Posterior vena cava (tissue), 2 donors: ENCODE measurements at regions not wholly inside any gene's neighbourhood (a gene's known extent, or its start where the extent isn't known, plus 50 kb on each side); places are given as distances from the start of the nearest gene placed in this dataset.
"Not testable (repeated sequence)": the region's sequence is repeated elsewhere in the genome, so short reads cannot be mapped to it uniquely, and the experiment has no call there.

ENCODE experiments used
- DNase-seq: peaks from one replicate; pipeline ENCODE4 v3.0.0-alpha.2; 2020; ENCODE audit warnings: low spot score
- intact Hi-C, 2 donors: fragments of 100-400 bp; cut with DNase I; formaldehyde crosslinking; loops; one replicate each; pipeline versions ENCODE4 v1.14.1 to v1.14.2; 2022 to 2023
- donor health status: DM: yes; HTN: yes; CAD: no.
- donor health status: DM: yes; HTN: yes; CAD: no.

DNA sequence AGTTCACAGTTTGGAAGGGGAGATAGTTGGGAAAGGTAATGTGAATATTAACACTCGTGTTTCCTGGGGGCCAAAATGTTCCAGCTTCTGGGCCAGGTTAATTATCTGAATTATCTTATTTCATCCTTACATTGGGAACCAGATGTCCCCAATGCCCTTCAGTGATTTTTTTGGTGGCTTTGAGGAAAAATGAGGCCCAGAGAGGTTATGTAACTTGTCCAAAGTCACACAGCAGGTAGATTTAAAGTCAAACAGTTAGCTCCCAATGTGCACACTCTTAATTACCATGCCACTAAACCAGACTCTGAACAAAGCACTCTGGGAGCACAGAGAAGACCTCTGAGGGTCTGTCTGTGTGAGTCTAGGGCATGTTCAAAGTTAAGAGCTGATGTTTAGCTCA, 259.9 kb upstream of the PLGLB2 start:
- DNase-seq, intact Hi-C loops: not testable (repeated sequence)

DNA sequence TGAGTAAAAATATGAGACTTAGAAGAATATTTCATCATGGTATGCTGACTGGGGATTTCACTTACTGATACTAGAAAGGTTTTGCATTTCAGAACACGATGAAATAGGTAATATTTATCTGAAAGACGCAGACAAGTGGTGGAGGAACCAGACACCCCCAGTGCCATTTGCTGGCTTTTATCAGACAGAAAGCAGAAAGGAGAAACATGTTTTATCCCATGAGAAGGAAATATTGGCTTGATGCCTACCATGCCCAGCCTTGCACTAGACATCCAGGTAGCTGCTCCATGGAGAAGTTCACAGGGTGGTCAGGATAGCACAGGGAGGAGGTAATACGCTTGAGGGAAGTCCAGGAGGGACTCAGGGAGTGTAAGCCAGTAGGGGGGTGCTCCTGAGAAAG, 258.9 kb upstream of the PLGLB2 start:
- intact Hi-C loops, DNase-seq: not testable (repeated sequence)

DNA sequence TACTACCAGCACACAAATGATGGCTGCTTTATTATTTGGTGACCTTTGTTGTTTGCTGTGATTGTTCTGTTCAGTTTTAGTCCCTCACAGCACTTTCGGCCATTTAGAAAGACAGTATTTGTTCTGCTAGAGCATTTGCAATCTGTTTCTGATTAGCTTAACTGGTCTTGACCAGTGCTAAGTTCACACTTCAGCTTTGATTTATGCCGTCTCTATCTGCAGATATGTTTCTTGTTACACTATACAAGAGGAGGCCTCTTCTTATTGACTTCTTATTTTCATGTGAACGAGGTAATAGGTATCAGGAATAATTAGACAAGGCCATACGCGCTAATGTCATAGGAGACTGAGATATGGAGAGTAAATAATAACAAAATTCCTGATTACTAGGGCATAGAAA, 253.0 kb upstream of the PLGLB2 start:
- intact Hi-C loops, DNase-seq: not testable (repeated sequence)

DNA sequence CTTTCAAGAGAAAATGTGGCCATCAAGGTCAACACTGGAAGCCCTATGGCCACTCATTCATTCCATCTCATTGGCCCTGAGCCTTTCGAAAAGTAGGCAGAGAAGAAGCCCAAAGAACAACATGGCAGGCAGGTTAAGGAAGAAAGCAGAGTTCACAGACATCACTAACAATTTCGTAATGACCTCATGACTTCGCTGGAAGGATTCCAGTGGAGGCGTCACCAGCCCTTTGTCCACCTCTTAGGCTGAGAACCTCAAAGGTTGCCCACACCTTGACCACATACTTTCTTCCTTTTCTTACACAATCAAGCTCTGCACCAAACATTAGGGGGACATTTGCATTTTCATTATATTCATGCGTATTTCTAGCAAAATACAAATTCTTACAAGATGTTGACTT, 252.4 kb upstream of the PLGLB2 start:
- intact Hi-C loops: not testable (repeated sequence)

DNA sequence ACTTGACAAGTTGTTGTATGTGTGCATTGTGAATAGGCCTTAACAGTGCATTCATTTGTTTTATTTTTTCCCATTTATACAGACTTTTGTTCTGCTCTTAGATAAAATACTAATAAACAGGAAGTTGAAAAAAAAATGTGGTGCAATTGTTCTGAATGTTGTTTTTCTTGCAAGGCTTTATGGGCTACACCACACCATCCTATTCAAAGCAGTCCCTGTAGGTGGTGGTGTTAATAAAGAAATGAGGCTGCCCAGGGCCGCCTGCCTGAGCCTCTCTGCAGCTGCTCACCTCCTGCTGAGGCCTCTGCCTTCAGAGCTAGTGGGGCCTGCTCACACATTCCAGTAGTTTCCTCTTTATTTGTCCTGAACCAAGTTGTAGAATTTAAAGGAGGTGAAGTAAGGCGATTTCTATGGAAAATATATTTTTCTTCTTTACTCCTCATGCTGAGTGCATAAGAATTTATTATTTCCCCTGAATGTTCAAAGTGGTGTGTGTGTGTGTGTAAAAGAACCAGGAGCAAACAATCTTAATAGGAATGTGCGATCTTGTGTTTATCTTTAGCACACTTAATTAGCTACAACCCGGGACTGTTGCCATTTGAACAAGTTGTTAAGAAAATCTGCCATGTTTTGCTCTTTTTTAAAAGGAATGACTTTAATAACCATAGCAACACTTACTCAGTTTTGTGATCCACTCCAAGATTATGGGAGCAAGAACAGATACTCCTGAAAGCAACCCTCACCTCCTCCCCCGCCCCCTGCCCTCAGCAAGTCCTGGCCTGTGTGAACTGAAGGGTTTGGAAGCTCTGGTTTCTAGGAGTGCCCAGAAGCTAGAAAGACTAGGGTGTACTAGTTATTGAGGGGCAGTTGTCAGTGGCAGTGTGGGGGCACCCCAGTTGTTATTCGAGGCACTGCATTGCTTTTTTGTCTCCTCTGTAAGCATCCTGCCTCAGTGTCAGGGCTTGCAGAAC, 251.6 kb upstream of the PLGLB2 start:
- DNase-seq, intact Hi-C loops: not testable (repeated sequence)

More for the DNA sequence above, 252.4 kb upstream of the PLGLB2 start:
- DNase-seq: not testable (repeated sequence)

DNA sequence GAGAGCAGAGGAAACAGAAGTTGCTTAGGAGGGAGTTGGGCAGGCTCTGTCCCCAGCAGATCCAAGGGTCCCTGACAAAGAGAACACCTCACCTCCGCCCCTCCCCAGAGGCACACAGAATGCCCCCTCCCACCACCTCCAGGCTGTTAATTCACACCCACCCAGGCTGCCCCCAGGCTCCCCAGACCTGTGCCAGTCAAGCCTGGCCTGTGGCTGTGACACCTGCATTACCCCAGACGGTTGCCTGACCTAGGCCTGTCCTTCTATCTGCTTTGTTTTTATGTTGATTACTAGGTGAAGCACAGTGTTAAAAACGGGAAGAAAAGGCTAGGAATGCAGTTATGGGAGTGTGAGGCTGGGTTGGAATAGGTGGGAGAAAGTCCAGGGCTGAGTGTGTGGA, 250.8 kb upstream of the PLGLB2 start:
- intact Hi-C loops, DNase-seq: not testable (repeated sequence)

DNA sequence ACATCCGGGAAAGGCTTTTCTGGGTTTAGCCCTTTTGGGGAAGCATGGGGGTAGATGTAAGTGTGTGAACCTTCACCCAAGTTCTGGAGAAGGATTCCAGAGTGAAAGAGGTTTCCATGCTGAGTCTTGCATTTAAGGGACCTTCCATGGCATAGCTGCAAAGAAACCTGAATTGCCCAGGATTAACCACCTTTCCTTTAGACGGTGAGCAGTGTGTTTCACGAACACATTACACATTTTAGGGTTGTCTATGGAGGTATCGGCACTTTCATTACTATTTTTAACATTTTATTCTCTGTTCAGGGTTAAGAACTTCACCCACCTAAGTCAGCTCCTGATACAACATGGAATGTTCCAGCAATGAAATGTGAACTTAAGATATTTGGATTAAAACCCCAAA, 250.2 kb upstream of the PLGLB2 start:
- intact Hi-C loops, DNase-seq: not testable (repeated sequence)

DNA sequence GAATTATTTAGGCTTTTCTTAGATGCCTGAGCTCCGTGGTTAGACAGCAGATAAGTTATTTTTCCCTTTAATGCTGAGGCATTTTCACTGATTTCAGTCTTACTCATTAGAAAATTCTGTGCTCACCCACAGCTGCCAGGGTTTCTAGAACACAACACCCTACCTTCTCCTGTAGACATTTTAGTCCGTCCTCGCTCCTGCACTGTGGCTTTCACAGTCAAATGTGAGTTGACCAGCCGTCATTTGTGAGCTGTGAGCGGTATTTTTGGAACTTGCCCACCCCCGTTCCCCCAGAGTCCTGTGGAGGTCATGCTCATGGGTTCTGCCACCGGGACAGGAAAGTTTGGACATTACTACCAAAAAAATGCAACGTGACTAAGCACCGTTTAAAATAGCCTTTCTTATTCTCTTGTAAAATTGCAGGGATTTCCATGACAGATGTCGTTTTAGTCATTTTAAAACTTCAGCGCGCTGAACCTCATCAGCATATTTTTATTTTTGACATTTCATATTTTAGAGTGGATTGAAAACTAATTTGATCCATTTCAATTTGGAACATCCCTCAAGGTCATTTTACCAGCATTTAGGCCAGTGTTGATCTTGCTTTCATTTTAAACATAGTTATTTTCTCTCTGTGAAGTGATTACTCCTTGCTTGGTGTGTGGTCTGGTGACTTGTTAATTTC, 249.6 kb upstream of the PLGLB2 start:
- intact Hi-C loops, DNase-seq: not testable (repeated sequence)

DNA sequence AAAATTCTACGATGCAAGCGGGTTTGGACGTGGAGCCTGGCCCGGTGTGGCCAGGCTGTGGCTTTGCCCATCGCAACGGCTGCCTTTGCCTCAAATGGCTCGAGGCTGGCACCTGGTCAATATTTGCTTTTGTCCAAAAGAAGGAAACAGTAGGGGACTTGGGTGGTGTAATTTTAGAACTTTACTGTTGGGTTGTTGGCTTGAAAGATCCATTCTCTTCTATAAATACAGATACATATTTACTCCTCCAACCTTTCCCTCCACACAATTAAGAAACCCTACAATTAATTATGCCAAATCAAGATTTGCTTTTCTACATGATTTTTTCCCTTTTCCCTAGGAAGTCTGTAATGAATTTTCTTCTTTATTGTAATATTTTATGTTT, 249.0 kb upstream of the PLGLB2 start:
- intact Hi-C loops, DNase-seq: not testable (repeated sequence)

DNA sequence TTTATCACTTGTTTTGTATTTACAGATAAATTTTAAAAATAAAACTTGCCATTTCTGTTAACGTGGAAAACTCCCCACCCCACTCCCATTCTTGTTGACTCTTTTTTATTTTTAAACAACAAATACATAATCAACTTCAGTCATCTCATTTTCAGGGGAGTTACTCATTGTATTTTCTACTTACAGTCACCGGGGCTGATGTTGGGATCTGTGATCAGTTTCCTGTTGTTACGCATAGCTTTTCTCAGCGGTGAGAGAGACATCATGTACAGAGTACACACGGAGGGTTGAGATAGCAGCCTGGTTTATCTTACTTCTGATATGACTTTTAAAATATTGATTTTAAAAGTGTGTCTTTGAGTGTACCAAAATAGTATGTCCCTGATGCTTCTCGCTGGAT, 248.0 kb upstream of the PLGLB2 start:
- DNase-seq, intact Hi-C loops: not testable (repeated sequence)

DNA sequence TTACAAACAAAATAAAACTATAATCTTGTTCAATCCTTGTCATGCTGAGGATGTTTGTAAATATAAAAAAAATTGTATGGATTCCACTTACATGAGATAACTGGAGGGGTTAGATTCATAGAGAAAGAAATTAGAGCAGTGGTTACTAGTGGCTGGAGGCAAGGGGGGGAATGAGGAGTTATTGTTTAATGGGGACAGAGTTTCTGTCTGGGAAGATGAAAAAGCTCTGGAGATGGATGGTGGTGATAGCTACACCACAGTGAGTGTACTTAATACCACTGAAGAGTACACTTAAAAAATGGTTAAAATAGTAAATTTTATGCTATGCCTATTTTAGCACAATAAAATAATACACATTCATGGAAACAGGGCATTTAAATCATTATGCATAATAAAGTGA, 247.5 kb upstream of the PLGLB2 start:
- intact Hi-C loops, DNase-seq: not testable (repeated sequence)

DNA sequence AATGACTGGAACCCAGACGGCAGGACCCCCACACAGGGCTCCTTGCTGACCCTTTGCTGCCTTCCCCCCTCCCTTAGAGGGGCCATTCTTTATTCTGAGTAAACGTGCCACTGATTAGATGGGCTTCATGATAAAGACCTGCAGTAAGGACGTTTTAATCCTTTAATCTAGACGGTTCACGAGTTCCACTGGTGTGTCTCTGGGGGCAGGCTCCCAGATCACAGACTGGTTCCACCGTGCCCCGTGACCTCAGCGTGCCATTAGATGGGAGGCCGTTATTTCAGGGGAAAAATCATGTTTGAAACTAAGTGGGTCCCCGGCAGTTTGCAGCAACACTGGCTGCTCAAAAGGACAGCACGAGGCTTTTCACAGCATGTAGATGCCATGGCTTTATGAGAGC, 246.9 kb upstream of the PLGLB2 start:
- DNase-seq, intact Hi-C loops: not testable (repeated sequence)

DNA sequence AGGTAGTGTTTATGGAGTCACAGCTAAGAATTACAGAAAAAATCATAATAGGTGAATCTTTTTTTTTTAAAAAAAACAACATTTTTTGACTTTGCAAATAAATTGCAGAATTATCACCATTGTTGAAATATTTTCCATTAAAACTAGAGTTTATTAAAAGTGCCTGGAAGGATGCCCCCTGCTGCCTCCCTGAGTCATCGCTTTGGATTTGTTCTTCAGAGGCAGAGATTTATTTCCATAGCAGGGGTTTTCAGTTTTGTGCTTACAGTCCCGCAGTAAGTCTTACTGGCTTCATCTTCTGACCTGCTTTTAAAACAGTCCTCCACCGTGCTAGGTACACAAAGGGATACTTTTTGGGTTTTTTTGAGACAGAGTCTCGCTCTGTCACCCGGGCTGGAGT, 244.9 kb upstream of the PLGLB2 start:
- DNase-seq, intact Hi-C loops: not testable (repeated sequence)

DNA sequence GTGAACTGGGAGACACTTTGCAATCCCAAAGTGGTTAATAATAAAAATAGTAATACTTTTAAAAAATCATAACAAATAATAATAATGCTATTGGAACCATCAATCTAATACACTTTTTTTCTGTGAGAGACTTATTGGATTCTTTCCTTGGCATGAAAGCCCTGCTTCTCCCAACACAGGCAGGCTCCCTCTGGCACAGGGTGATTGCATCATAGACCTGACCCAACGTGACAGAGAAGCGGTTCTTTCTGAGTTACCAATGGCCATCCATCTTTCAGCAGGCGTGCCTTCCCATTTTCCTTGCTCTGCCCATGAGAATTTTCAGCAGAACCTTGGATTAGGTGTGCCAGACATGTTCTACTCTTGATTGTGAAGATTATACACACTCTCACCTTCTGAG, 242.6 kb upstream of the PLGLB2 start:
- intact Hi-C loops, DNase-seq: not testable (repeated sequence)

DNA sequence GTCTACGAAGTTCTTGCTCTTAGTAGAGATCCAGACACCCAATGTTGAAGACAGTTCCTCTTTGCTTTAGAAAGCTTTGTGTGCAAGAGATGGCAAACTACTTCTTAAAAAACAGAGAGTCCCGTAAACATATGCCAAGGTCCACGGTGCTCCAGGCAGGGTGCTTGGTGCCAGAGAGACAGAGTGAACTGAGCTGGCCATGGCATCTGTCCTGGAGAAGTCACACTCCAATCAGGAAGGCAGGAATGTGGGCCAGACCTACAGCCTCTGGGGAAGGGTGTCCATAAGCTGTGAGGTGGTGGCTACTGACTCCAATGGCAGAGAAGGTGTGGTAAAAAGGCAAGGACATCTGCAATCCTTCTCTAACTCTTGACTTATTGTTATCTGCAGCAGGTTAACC, 242.0 kb upstream of the PLGLB2 start:
- DNase-seq, intact Hi-C loops: not testable (repeated sequence)

DNA sequence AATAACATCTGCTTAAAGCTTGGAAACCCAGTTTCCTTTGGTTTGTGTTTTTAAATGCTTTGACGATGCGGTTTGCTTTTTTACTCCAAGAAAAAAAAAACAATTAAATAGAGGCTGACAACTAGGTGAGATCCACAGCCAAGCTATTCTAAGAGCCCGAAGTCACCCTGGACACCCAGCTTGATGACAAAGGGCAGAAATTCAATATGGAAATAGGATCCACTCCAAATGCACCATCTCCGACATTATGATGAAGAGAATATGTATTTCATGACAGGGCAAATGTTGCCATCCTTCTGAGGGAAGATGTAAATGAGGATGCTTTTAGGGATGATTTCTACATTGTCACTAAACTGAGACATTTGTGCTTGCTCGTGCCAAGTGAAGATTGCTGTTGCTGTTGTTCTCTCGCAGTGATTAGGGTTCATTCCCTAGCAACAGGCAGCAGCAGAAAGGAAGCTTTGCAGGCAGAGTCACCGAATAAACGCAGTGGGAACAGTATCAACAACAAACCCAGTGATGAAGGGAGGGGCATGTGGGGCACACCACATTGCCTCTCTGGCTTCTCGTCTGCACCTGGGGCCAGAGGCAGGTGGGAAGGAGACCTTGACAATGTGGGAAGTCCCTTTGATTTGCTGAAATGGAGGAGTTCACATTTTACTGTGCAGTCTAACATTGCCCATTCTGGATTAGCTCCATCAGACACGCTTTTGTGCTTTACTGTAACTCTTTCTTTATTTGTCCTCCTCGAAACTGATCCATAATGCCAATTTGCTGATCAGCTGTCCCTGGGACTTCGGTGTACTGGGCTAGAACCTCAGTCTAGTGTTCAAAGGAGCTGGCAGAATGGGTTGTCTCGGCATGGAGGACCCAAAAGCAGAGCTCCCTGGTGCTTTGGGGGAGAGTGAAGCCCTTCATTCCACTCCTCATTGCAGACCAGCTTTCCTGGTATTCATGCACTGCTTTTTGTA, 240.2 kb upstream of the PLGLB2 start:
- DNase-seq, intact Hi-C loops: not testable (repeated sequence)

DNA sequence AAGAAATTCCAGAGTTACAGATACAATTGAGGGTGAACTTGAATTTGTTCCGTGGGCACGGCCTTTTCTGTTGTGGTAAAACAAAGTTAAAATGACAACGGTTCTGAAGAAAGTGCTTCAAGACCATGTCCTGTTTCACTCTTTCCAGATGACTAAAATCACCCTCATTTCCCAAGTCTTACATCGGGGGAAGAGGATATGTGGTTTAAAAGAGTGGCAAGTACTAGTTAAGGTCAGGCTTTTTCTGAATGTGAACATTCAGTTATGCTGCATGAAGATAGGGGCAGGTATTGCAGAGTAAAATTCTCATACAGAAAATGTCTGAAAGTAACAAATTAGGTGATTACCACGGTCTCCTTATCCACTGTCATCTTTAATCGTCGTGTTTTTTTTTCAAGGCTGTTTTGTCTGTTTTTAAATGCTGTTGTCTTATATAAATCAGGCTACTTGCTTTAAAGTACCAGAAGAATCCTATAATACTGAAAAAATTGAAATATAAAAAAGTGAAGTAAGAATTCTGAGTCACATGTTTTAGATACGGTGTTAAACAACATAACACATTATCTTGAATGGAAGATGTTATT, 236.6 kb upstream of the PLGLB2 start:
- DNase-seq, intact Hi-C loops: not testable (repeated sequence)

DNA sequence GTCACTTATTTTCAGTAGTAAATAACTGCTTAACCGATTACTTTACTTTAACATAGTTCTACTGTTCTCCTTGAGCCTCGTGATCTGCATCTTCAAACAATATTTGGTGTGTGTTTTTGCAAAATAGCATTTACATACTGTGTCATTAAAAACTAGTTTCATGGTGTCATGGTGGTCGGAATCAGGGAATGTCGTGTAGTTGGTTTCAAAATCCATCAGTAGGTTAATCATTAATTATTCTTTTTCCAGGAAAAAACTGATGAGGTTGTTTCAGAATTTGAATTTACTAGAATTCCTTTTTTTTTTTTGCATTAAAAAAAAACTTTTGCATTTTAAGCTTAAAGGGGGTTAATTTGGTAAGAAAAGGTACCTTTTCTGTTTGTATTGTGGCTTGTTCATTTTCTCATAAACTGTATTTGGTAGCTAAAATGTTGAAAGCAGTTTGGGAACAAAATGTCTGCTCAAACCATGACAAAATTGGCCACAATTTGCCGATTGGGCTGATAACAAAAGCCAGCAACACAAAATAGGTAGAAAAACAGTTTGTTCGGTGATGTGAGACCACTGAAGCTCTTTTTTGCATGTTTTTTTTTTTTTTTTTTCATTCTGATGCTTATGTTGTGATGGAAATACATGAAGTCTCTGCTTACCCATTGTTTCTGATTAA, 234.9 kb upstream of the PLGLB2 start:
- DNase-seq, intact Hi-C loops: not testable (repeated sequence)
